Esophagus squamous epithelium (tissue), 5 donors: ENCODE measurements at regions not wholly inside any gene's neighbourhood (a gene's known extent, or its start where the extent isn't known, plus 50 kb on each side); places are given as distances from the start of the nearest gene placed in this dataset.

Experiments used
- DNase-seq: peaks from one replicate; lab custom pipeline; 2025; lab: John Stamatoyannopoulos, UW
- H3K27ac ChIP-seq, 4 donors: fragments of 200-600 bp; sonication (generic); one replicate each; pipeline ENCODE4 v1.5.1; 2016 to 2019; ENCODE audit warnings: mild to moderate bottlenecking in 1 of 4
- H3K27me3 ChIP-seq, 4 donors: fragments of 200-600 bp; sonication (generic); 1 replicate in 3 of 4; 2 replicates in 1 of 4; pipeline versions ENCODE4 v1.5.1 to v1.6.0; 2017 to 2021; ENCODE audit warnings: antibody characterized with exemption in 1 of 4
- H3K36me3 ChIP-seq, 3 donors: fragments of 200-600 bp; sonication (generic); one replicate each; pipeline ENCODE4 v1.5.1; 2016 to 2019
- H3K4me1 ChIP-seq, 3 donors: fragments of 200-600 bp; sonication (generic); one replicate each; pipeline ENCODE4 v1.5.1; 2017 to 2019
- H3K4me3 ChIP-seq, 4 donors: fragments of 200-600 bp; sonication (generic); 1 replicate in 3 of 4; 2 replicates in 1 of 4; pipeline ENCODE4 v1.5.1; 2016 to 2019; ENCODE audit warnings: mild to moderate bottlenecking in 2 of 4, moderate library complexity in 1 of 4
- H3K9me3 ChIP-seq, 3 donors: fragments of 200-600 bp; sonication (generic); one replicate each; pipeline ENCODE4 v1.5.1; 2016 to 2019
- CTCF ChIP-seq, 6 experiments: fragments of 450-650 bp in 4 of 6; fragments of 200-600 bp in 2 of 6; sonication (generic) in 2 of 6; IDR thresholded peaks; one replicate each; pipeline ENCODE4 v1.5.1; 2016 to 2019; ENCODE audit warnings: antibody characterized with exemption in 6 of 6, mild to moderate bottlenecking in 4 of 6, moderate library complexity in 4 of 6
- POLR2A ChIP-seq, 4 donors: fragments of 450-650 bp; IDR thresholded peaks; one replicate each; pipeline ENCODE4 v1.6.1; 2017; ENCODE audit warnings: antibody characterized with exemption in 4 of 4, mild to moderate bottlenecking in 4 of 4, moderate library complexity in 3 of 4
- WGBS, 2 donors: methylation state at CpG; one replicate each; pipeline ENCODE4 v1.1.5; 2018; 5-methylcytosine and 5-hydroxymethylcytosine counted together
- intact Hi-C: fragments of 100-400 bp; cut with DNase I; formaldehyde crosslinking; loops from one replicate; pipeline ENCODE4 v1.15.0; 2022
- donor health status: DM: yes; HTN: yes; CAD: no.

- Histone ChIP-seq H3K4me1 (no peaks in the 10 kb centered on the region), H3K27me3 (no peaks in the 10 kb centered on the region), H3K4me3 (no peak overlapping the region), H3K36me3 (no peaks in the 10 kb centered on the region), H3K9me3 (no peaks in the 10 kb centered on the region), H3K27ac (no peak overlapping the region)
- DNase-seq = no peak
- intact Hi-C loops = no loop called here
- WGBS, 2 donors = 5 to 6% methylated on average over 1 of the region's 1 CpG
- TF ChIP-seq CTCF (IDR thresholded peaks at IDR 0.05) (no peak), POLR2A (IDR thresholded peaks at IDR 0.05) (no peak)
Observed at GRCh38 chr13:104485571-104485970, 1419.4 kb upstream of the SLC10A2 start.

GRCh38 chr13:104483631-104484030 is 1417.4 kb upstream of the SLC10A2 start:
- Histone ChIP-seq H3K27me3 (no peaks in the 10 kb centered on the region), H3K4me3 (no peak overlapping the region), H3K4me1 (no peaks in the 10 kb centered on the region), H3K36me3 (no peaks in the 10 kb centered on the region), H3K9me3 (no peaks in the 10 kb centered on the region), H3K27ac (no peak overlapping the region)
- WGBS, 2 donors = 90 to 93% methylated on average over 3 to 5 of the region's 10 CpGs
- TF ChIP-seq POLR2A (IDR thresholded peaks at IDR 0.05) (no peak), CTCF (IDR thresholded peaks at IDR 0.05) (no peak)
- intact Hi-C loops = no loop called here
- no peak for DNase-seq

GRCh38 chr13:104477261-104477660 is 1411.0 kb upstream of the SLC10A2 start:
- WGBS, 2 donors = 92 to 96% methylated on average over 2 of the region's 2 CpGs
- Histone ChIP-seq H3K4me1 (no peaks in the 10 kb centered on the region), H3K27me3 (no peaks in the 10 kb centered on the region), H3K9me3 (no peaks in the 10 kb centered on the region), H3K4me3 (no peak overlapping the region), H3K36me3 (no peaks in the 10 kb centered on the region), H3K27ac (no peak overlapping the region)
- no peak for DNase-seq
- TF ChIP-seq CTCF (IDR thresholded peaks at IDR 0.05) = no peak
- TF ChIP-seq POLR2A (IDR thresholded peaks at IDR 0.05) = no peak
- intact Hi-C loops = no loop called here

- Histone ChIP-seq H3K9me3 (no peaks in the 10 kb centered on the region), H3K4me1 (no peaks in the 10 kb centered on the region), H3K36me3 (no peaks in the 10 kb centered on the region), H3K27ac (no peak overlapping the region), H3K27me3 (no peaks in the 10 kb centered on the region), H3K4me3 (no peak overlapping the region)
- DNase-seq = no peak
- intact Hi-C loops = no loop called here
- TF ChIP-seq POLR2A (IDR thresholded peaks at IDR 0.05) (no peak), CTCF (IDR thresholded peaks at IDR 0.05) (no peak)
Observed at GRCh38 chr13:104473936-104474335, 1407.7 kb upstream of the SLC10A2 start.

GRCh38 chr13:104466016-104466415 is 1399.8 kb upstream of the SLC10A2 start:
- Histone ChIP-seq H3K27me3 (no peaks in the 10 kb centered on the region), H3K4me1 (no peaks in the 10 kb centered on the region), H3K4me3 (no peak overlapping the region), H3K9me3 (no peaks in the 10 kb centered on the region), H3K36me3 (no peaks in the 10 kb centered on the region), H3K27ac (no peak overlapping the region)
- no peak for TF ChIP-seq CTCF (IDR thresholded peaks at IDR 0.05)
- TF ChIP-seq POLR2A (IDR thresholded peaks at IDR 0.05) = no peak
- DNase-seq = no peak
- intact Hi-C loops = no loop called here
